ENCODE measurements at regions not wholly inside any gene's neighbourhood (a gene's known extent, or its start where the extent isn't known, plus 50 kb on each side); places are given as distances from the start of the nearest gene placed in this dataset.

GRCh38 chr3:31157047-31157694 is 262.7 kb upstream of the GADL1 start:
- intact Hi-C loops (cut with micrococcal nuclease): no loop called here

More at GRCh38 chr3:31157047-31157694, 262.7 kb upstream of the GADL1 start:
- in situ Hi-C loops (cut with MboI; ENCODE audit: low sequenced_read_pairs) (no loop called here), dilution Hi-C loops (cut with HindIII; ENCODE audit: low sequenced_read_pairs, unreplicated experiment) (no loop called here)
- Histone ChIP-seq H4K8ac (ENCODE audit: low read depth in 2 of 2, low read length in 2 of 2) (no peak overlapping the region), H3K36me3 (ENCODE audit: control insufficient read depth, insufficient read depth, low read length) (no peaks in the 10 kb centered on the region), H2BK20ac (ENCODE audit: low read depth, low read length) (no peak overlapping the region), H2BK15ac (ENCODE audit: low read depth, low read length) (no peak overlapping the region), H3K4me2 (ENCODE audit: low read depth, low read length) (no peak overlapping the region), H4K5ac (ENCODE audit: low read depth, low read length) (no peak overlapping the region), H3K23ac (ENCODE audit: low read depth, low read length) (no peak overlapping the region), H4K20me1 (ENCODE audit: insufficient read depth, low read length) (no peaks in the 10 kb centered on the region), H2BK5ac (ENCODE audit: low read depth, low read length, poor library complexity, severe bottlenecking) (no peak overlapping the region), H2AFZ (replicated peaks; ENCODE audit: low read length, poor library complexity) (no peak overlapping the region), H4K91ac (ENCODE audit: insufficient read depth, low read depth, low read length) (no peak overlapping the region), H3K56ac (ENCODE audit: extremely low read depth, insufficient read depth, low read length) (no peak overlapping the region), H3K9ac (ENCODE audit: low read depth, low read length) (no peak overlapping the region), H3K4ac (ENCODE audit: low read depth, low read length) (no peak overlapping the region), H3K9me1 (ENCODE audit: insufficient read depth, low read length) (no peaks in the 10 kb centered on the region), H3K18ac (ENCODE audit: low read depth, low read length) (no peak overlapping the region), H2AK9ac (replicated peaks; ENCODE audit: low read depth, low read length, poor library complexity) (no peak overlapping the region), H3K4me1 (ENCODE audit: control insufficient read depth, insufficient read depth, low read length) (0 out of 2 replicates have a peak, but pooled peaks cover 2% of the 10 kb centered on the region), H3K4me3 (ENCODE audit: insufficient read depth, low read depth, low read length) (no peak overlapping the region), H3K27ac (ENCODE audit: insufficient read depth, low read length) (no peak overlapping the region), H2AK5ac (ENCODE audit: low read depth, low read length) (no peak overlapping the region), H2BK120ac (ENCODE audit: low read depth, low read length) (no peak overlapping the region), H3K27me3 (ENCODE audit: control insufficient read depth, insufficient read depth, low read length) (no peaks in the 10 kb centered on the region), H3K79me1 (ENCODE audit: low read depth in 1 of 2, low read length in 2 of 2) (no peaks in the 10 kb centered on the region), H3K14ac (replicated peaks; ENCODE audit: low read depth, low read length) (no peak overlapping the region), H3K9me3 (ENCODE audit: control insufficient read depth, insufficient read depth, low read length) (no peaks in the 10 kb centered on the region)
- CTCF ChIA-PET: no interaction called here
- DNase-seq (no peak), ATAC-seq (ENCODE audit: low read depth) (no peak)
- TF ChIP-seq BHLHE40 (IDR thresholded peaks at IDR 0.05; ENCODE audit: low read depth, low read length): no peak
- no peak for TF ChIP-seq CHD1 (IDR thresholded peaks at IDR 0.05; ENCODE audit: low read depth, low read length)
- no peak for TF ChIP-seq FOS (IDR thresholded peaks at IDR 0.05; ENCODE audit: low read depth, low read length)
- no peak for TF ChIP-seq ELK1 (IDR thresholded peaks at IDR 0.05; ENCODE audit: borderline replicate concordance, low read depth, low read length)
- no peak for TF ChIP-seq MAZ (IDR thresholded peaks at IDR 0.05; ENCODE audit: borderline replicate concordance, low read depth, low read length)
- TF ChIP-seq RCOR1 (IDR thresholded peaks at IDR 0.05; ENCODE audit: insufficient replicate concordance, low read length): no peak
- TF ChIP-seq SMC3 (IDR thresholded peaks at IDR 0.05; ENCODE audit: low read depth, low read length): no peak
- no peak for TF ChIP-seq POLR2A (IDR thresholded peaks at IDR 0.05; ENCODE audit: low read depth, low read length)
- TF ChIP-seq RFX5 (IDR thresholded peaks at IDR 0.05; ENCODE audit: low read depth, low read length): no peak
- no peak for TF ChIP-seq MAFK (IDR thresholded peaks at IDR 0.05; ENCODE audit: low read depth, low read length)
- TF ChIP-seq USF2 (IDR thresholded peaks at IDR 0.05; ENCODE audit: low read depth, low read length): no peak
- TF ChIP-seq CTCF (conservative IDR thresholded peaks at IDR 0.05; ENCODE audit: low read depth, low read length): no peak
- TF ChIP-seq MXI1 (IDR thresholded peaks at IDR 0.05; ENCODE audit: borderline replicate concordance, low read depth, low read length): no peak
- no peak for TF ChIP-seq CEBPB (IDR thresholded peaks at IDR 0.05; ENCODE audit: low read depth, low read length)
- no peak for TF ChIP-seq RAD21 (IDR thresholded peaks at IDR 0.05; ENCODE audit: low read length)
- POLR2A ChIA-PET (ENCODE audit: unreplicated experiment): no interaction called here
- WGBS, 2 experiments (ENCODE audit: extremely low coverage in 2 of 2, insufficient read length in 1 of 2): 100% methylated on average over 1 of the region's 8 CpGs; no CpG with 5 or more reads in 1 of the 2 experiments
- no TSS peak for BruUV-seq (replicated peaks)

Data from IMR-90 (cell line).